PC-3 (cell line): ENCODE measurements at regions not wholly inside any gene's neighbourhood (a gene's known extent, or its start where the extent isn't known, plus 50 kb on each side); places are given as distances from the start of the nearest gene placed in this dataset.

Experiments used
- ATAC-seq: fragments of 200-7000 bp; cut with Tn5 transposase; 2 replicates; pipeline ENCODE4 v1.9.1; 2020; ENCODE audit warnings: mild to moderate bottlenecking, moderate library complexity
- BruUV-seq: library from RNA; stranded (reverse); fragments of 400-500 nt; replicated peaks from 2 replicates; lab custom pipeline; 2021; lab: Mats Ljungman, UMichigan
- CTCF ChIA-PET: fragments of 300-600 bp; sonication (Branson Sonifier 250); formaldehyde crosslinking; loops from one replicate; lab custom pipeline; 2022; ENCODE audit warnings: antibody characterized with exemption; lab: Charles Lee
- POLR2A ChIA-PET: fragments of 300-600 bp; sonication (Branson Sonifier 250); formaldehyde crosslinking; loops from one replicate; lab custom pipeline; 2022; ENCODE audit warnings: antibody characterized with exemption; ENCODE audit not compliant: unreplicated experiment; lab: Charles Lee
- DNase-seq: peaks from one replicate; pipeline ENCODE4 v3.0.0-alpha.2; 2015
- H2AFZ ChIP-seq: fragments of 300-600 bp; sonication (generic); 2 replicates; pipeline ENCODE4 v1.6.0; 2016; ENCODE audit warnings: antibody characterized with exemption, low read length
- H3F3A ChIP-seq: fragments of 300-600 bp; sonication (generic); one replicate; pipeline ENCODE4 v1.6.0; 2017; ENCODE audit warnings: antibody characterized with exemption, low read length, control low read depth, mild to moderate bottlenecking; ENCODE audit not compliant: unreplicated experiment
- H3K27ac ChIP-seq: fragments of 300-600 bp; sonication (generic); 2 replicates; pipeline ENCODE4 v1.5.1; 2016; ENCODE audit warnings: mild to moderate bottlenecking, low read length
- H3K27me3 ChIP-seq: fragments of 300-600 bp; sonication (generic); 2 replicates; pipeline ENCODE4 v1.6.1; 2016; ENCODE audit warnings: low read length, mixed read lengths
- H3K36me3 ChIP-seq: fragments of 300-600 bp; sonication (generic); 2 replicates; pipeline ENCODE4 v1.6.1; 2016; ENCODE audit warnings: low read depth, mixed run types, low read length, mixed read lengths
- H3K4me1 ChIP-seq: fragments of 300-600 bp; sonication (generic); 2 replicates; pipeline ENCODE4 v1.5.1; 2016; ENCODE audit warnings: low read length; ENCODE audit not compliant: insufficient read depth
- H3K4me2 ChIP-seq: fragments of 300-600 bp; sonication (generic); 2 replicates; pipeline ENCODE4 v1.6.0; 2016; ENCODE audit warnings: low read length
- H3K4me3 ChIP-seq: fragments of 300-600 bp; sonication (generic); 2 replicates; pipeline ENCODE4 v1.5.1; 2016; ENCODE audit warnings: mild to moderate bottlenecking, low read length, mixed read lengths
- H3K79me2 ChIP-seq: fragments of 300-600 bp; sonication (generic); 2 replicates; pipeline ENCODE4 v1.6.1; 2017; ENCODE audit warnings: low read length, mixed read lengths
- H3K9ac ChIP-seq: fragments of 300-600 bp; sonication (generic); 2 replicates; pipeline ENCODE4 v1.6.0; 2016; ENCODE audit warnings: mild to moderate bottlenecking, low read length
- H3K9me2 ChIP-seq: fragments of 300-600 bp; sonication (generic); replicated peaks from 2 replicates; pipeline ENCODE4 v1.6.1; 2016; ENCODE audit warnings: mixed run types, low read length, mixed read lengths
- H3K9me3 ChIP-seq: fragments of 300-600 bp; sonication (generic); 2 replicates; pipeline ENCODE4 v1.6.1; 2016; ENCODE audit warnings: low read length, mixed read lengths
- H4K20me1 ChIP-seq: fragments of 300-600 bp; sonication (generic); 2 replicates; pipeline ENCODE4 v1.6.1; 2016; ENCODE audit warnings: low read length, mixed read lengths
- EZH2 ChIP-seq: fragments of 300-600 bp; sonication (generic); IDR thresholded peaks from one replicate; pipeline ENCODE4 v1.6.1; 2017; ENCODE audit warnings: antibody characterized with exemption, mild to moderate bottlenecking, low read length; ENCODE audit not compliant: unreplicated experiment
- EZH2phosphoT487 ChIP-seq: fragments of 300-600 bp; sonication (generic); IDR thresholded peaks from 2 replicates; pipeline ENCODE4 v1.6.1; 2018; ENCODE audit warnings: mild to moderate bottlenecking, antibody characterized with exemption, low read length, borderline replicate concordance
- intact Hi-C: fragments of 100-400 bp; cut with micrococcal nuclease; formaldehyde crosslinking; loops from 2 replicates; pipeline ENCODE4 v1.9.0; 2023
- TF ChIP-seq, protein P1 (sequence below): fragments of 300-600 bp; sonication (generic); conservative IDR thresholded peaks from 2 replicates; pipeline ENCODE4 v1.5.1; 2017; ENCODE audit warnings: antibody characterized with exemption, low read depth, mild to moderate bottlenecking, low read length

- POLR2A ChIA-PET, result no interaction called here
- Histone ChIP-seq H3K79me2 (no peaks in the 10 kb centered on the region), H3K27me3 (no peaks in the 10 kb centered on the region), H3K36me3 (no peaks in the 10 kb centered on the region), H3K4me3 (no peak overlapping the region; the same call in 1 of the 2 replicates), H3K27ac (no peak overlapping the region), H3K9ac (no peak overlapping the region), H3K4me1 (peaks cover 49% of the 10 kb centered on the region), H3F3A (no peaks in the 10 kb centered on the region), H3K9me3 (no peaks in the 10 kb centered on the region), H2AFZ (peak overlapping the region; percentile 9; the same call in 1 of the 2 replicates), H4K20me1 (no peaks in the 10 kb centered on the region), H3K9me2 (no peaks in the 10 kb centered on the region), H3K4me2 (peak overlapping the region; percentile 48)
- TF ChIP-seq, protein P1, sequence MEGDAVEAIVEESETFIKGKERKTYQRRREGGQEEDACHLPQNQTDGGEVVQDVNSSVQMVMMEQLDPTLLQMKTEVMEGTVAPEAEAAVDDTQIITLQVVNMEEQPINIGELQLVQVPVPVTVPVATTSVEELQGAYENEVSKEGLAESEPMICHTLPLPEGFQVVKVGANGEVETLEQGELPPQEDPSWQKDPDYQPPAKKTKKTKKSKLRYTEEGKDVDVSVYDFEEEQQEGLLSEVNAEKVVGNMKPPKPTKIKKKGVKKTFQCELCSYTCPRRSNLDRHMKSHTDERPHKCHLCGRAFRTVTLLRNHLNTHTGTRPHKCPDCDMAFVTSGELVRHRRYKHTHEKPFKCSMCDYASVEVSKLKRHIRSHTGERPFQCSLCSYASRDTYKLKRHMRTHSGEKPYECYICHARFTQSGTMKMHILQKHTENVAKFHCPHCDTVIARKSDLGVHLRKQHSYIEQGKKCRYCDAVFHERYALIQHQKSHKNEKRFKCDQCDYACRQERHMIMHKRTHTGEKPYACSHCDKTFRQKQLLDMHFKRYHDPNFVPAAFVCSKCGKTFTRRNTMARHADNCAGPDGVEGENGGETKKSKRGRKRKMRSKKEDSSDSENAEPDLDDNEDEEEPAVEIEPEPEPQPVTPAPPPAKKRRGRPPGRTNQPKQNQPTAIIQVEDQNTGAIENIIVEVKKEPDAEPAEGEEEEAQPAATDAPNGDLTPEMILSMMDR, result peak; percentile 94
- TF ChIP-seq EZH2phosphoT487, result no peak
- intact Hi-C loops, result loop anchor here (1.0 to 5.0 kb wide), 6 partner anchors 102 to 774 kb away; no protein-coding TSS in a partner anchor
- BruUV-seq, result no TSS peak
- CTCF ChIA-PET, result interaction anchor here (0.6 to 1.4 kb wide), 7 partner anchors 230 to 1170 kb away, joined by 3 to 8 read pairs (median 3); no protein-coding TSS in a partner anchor
- ATAC-seq (peak; percentile 57), DNase-seq (peak; percentile 83)
These were observed 465.5 kb downstream of the DNAH5 start for GRCh38 chr5:13478831-13479465.

GRCh38 chr5:13477118-13477737, 467.3 kb downstream of the DNAH5 start:
- peak overlapping the region; percentile 16 for H2AFZ ChIP-seq
- peak; percentile 92 for DNase-seq

More at GRCh38 chr5:13477118-13477737, 467.3 kb downstream of the DNAH5 start:
- Histone ChIP-seq H3K4me1 (peaks cover 49% of the 10 kb centered on the region), H3F3A (no peaks in the 10 kb centered on the region), H3K4me3 (no peak overlapping the region), H4K20me1 (no peaks in the 10 kb centered on the region), H3K36me3 (no peaks in the 10 kb centered on the region), H3K79me2 (no peaks in the 10 kb centered on the region), H3K9ac (no peak overlapping the region), H3K9me3 (no peaks in the 10 kb centered on the region), H3K4me2 (peak overlapping the region; percentile 28), H3K27ac (peak overlapping the region; percentile 63), H3K27me3 (no peaks in the 10 kb centered on the region), H3K9me2 (no peaks in the 10 kb centered on the region)
- ChIA-PET POLR2A (no interaction called here), CTCF (no interaction called here)
- ATAC-seq, result peak; percentile 77
- no TSS peak for BruUV-seq
- intact Hi-C loops, result loop anchor here (1.0 to 5.0 kb wide), 5 partner anchors 100 to 1185 kb away; no protein-coding TSS in a partner anchor
- TF ChIP-seq, protein P1, result no peak
- TF ChIP-seq EZH2 (no peak), EZH2phosphoT487 (no peak)
